WTC11 (cell line): ENCODE measurements at regions not wholly inside any gene's neighbourhood (a gene's known extent, or its start where the extent isn't known, plus 50 kb on each side); places are given as distances from the start of the nearest gene placed in this dataset.

ENCODE experiments used
- ZNF138 ChIP-seq: sonication (generic); formaldehyde crosslinking; conservative IDR thresholded peaks from 2 replicates; pipeline ENCODE4 v1.8.1; 2022; ENCODE audit warnings: mild to moderate bottlenecking, moderate library complexity, missing genetic modification reagents
- TF ChIP-seq, protein P1 (sequence below): sonication (generic); formaldehyde crosslinking; IDR thresholded peaks from 2 replicates; pipeline ENCODE4 v1.8.0; 2022; ENCODE audit warnings: mild to moderate bottlenecking, missing genetic modification reagents
- TF ChIP-seq, protein P2 (sequence below): fragments of 200-600 bp; IDR thresholded peaks from 2 replicates; pipeline ENCODE4 v1.8.0; 2022; ENCODE audit warnings: antibody characterized with exemption
- TF ChIP-seq, protein P3 (sequence below): sonication (generic); formaldehyde crosslinking; IDR thresholded peaks from 2 replicates; pipeline ENCODE4 v1.8.1; 2022; ENCODE audit warnings: low read depth, missing genetic modification reagents, borderline replicate concordance

DNA sequence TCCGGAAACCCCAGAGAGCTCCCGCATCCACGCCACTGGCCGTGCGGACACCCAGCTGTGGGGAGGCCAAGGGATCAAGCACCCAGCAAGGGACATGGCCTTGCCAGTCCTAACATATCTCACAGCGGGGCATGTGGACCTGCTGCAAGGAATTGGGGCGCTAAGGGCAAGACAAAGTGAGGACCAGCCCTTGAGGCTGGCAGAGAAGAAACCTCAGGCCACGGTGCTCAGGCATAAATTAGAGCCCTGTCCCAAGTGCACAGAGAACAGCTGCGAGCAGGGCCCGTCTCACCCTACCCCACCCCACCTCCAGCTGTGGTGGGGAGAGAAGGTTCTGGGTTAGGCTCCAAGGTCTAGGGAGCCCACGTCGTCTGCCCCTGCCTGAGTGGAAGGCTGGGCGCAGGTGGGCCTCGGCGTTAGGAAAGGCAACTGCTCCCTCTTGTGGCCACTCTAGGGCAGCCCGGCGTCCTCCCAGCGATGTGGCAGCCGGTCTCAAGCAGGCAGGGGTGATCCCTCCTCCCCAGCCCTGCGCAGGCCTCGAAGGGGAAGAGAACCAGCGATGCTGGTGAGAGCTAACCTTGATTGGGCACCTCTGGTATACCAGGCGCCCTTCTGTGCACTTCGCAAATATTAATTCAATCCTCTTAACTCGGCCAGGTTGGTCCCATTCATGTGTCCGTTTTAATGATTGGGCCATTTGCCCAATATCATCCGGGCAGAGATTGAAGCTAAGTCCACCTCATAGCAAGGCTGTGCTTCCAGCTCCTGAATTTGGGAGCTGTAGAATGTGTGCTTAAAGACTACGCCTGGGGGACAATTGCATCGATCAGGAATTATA lies 235.8 kb downstream of the NFATC2 start:
- TF ChIP-seq, protein P1, sequence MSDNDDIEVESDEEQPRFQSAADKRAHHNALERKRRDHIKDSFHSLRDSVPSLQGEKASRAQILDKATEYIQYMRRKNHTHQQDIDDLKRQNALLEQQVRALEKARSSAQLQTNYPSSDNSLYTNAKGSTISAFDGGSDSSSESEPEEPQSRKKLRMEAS (CRISPR knock-in tag): peak; percentile 85
- TF ChIP-seq ZNF138 (CRISPR knock-in tag): no peak
- TF ChIP-seq, protein P2, sequence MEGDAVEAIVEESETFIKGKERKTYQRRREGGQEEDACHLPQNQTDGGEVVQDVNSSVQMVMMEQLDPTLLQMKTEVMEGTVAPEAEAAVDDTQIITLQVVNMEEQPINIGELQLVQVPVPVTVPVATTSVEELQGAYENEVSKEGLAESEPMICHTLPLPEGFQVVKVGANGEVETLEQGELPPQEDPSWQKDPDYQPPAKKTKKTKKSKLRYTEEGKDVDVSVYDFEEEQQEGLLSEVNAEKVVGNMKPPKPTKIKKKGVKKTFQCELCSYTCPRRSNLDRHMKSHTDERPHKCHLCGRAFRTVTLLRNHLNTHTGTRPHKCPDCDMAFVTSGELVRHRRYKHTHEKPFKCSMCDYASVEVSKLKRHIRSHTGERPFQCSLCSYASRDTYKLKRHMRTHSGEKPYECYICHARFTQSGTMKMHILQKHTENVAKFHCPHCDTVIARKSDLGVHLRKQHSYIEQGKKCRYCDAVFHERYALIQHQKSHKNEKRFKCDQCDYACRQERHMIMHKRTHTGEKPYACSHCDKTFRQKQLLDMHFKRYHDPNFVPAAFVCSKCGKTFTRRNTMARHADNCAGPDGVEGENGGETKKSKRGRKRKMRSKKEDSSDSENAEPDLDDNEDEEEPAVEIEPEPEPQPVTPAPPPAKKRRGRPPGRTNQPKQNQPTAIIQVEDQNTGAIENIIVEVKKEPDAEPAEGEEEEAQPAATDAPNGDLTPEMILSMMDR: peak; percentile 88
- TF ChIP-seq, protein P3, sequence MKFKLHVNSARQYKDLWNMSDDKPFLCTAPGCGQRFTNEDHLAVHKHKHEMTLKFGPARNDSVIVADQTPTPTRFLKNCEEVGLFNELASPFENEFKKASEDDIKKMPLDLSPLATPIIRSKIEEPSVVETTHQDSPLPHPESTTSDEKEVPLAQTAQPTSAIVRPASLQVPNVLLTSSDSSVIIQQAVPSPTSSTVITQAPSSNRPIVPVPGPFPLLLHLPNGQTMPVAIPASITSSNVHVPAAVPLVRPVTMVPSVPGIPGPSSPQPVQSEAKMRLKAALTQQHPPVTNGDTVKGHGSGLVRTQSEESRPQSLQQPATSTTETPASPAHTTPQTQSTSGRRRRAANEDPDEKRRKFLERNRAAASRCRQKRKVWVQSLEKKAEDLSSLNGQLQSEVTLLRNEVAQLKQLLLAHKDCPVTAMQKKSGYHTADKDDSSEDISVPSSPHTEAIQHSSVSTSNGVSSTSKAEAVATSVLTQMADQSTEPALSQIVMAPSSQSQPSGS (CRISPR knock-in tag): no peak
